ENCODE measurements at regions not wholly inside any gene's neighbourhood (a gene's known extent, or its start where the extent isn't known, plus 50 kb on each side); places are given as distances from the start of the nearest gene placed in this dataset.
"Not testable (repeated sequence)": the region's sequence is repeated elsewhere in the genome, so short reads cannot be mapped to it uniquely, and the experiment has no call there.

DNA sequence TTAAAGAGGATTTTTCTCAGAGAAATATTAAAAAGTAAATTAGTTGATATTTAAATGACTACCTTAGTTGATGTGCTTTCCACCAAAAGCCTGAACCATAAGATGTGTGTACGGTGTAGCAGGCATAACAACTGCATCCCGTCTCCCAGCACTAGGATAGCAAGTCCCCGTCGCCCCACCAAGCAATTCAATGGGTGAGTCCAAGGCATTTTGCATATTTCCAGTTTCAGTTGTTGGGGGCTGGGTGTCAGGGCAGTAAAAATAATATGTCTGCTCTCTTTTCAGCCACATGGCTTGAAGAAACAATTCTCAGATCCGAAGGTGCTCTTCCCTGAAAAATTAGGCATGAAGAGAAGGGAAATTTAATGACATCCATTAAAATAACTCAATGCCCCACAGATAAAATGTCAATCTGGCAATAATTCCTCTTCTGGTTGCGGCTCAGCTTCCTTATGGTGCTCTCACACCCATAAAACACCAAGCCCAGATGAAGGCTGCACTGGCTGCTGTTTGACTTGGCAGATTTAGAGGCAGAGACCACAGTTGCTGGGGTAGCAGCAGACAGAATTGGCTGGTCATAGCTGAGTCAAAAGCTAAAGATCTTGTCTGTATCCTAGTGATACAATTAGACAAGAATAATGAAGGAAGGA, 124.4 kb upstream of the ADCY2 start:
- DNase-seq, result no peak
- no peak overlapping the region for H3K4me3 ChIP-seq (ENCODE audit: insufficient read depth, low read depth, low read length)
- no peaks in the 10 kb centered on the region for H3K27me3 ChIP-seq (ENCODE audit: control insufficient read depth, insufficient read depth, low read length)
- H3K36me3 ChIP-seq (replicated peaks; ENCODE audit: control insufficient read depth, insufficient read depth, low read length), result no peaks in the 10 kb centered on the region; the same call in 1 of the 2 replicates

DNA sequence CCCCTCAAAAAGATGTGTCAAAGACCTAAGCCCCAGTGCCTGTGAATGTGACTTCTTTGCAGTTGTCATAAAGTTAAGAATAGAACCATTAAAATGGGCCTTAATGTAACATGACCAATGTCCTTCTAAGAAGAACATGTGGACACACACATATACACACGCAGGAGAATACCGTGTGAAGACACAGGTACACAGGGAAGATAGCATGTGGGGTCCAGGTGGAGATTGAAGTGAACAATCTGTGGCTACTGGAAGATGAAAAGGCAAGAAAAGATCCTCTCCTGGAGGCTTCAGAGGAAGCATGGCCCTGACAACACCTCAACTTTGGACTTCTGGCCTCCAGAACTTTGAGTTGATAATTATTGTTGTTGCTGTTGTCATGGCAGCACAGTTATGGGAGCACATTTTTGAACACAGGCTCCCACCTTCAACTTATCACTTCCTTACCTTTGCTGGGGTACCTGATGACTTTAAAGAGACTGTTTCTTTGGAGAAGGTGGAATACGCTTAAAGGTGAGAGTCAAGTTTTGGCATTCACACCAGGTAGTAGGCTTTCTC, 123.5 kb upstream of the ADCY2 start:
- Histone ChIP-seq H3K36me3 (replicated peaks; ENCODE audit: control insufficient read depth, insufficient read depth, low read length) (no peaks in the 10 kb centered on the region; the same call in 1 of the 2 replicates), H3K27me3 (ENCODE audit: control insufficient read depth, insufficient read depth, low read length) (no peaks in the 10 kb centered on the region), H3K4me3 (ENCODE audit: insufficient read depth, low read depth, low read length) (no peak overlapping the region)
- no peak for DNase-seq

DNA sequence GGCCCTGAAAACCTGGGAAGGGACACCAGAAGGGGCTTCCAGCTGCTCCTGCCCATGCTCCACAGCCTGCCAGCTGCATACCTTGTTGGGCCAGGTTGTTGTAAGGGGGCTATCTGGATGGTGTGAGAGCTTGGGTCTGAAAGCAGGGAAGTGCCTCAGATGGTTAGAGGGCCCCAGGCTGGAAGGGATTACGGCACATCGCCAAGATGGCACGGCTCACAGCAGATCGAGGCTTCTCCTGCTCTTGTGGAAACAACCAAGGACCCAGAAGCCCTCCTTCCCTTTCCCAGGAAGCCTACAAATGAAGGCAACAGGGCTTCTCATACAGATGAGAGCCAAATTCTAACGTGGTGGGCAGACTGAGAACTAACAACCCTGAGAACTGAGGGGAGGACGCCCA, 121.7 kb upstream of the ADCY2 start:
- no peak for DNase-seq
- no peak overlapping the region for H3K4me3 ChIP-seq (ENCODE audit: insufficient read depth, low read depth, low read length)
- H3K27me3 ChIP-seq (ENCODE audit: control insufficient read depth, insufficient read depth, low read length), result no peaks in the 10 kb centered on the region
- no peaks in the 10 kb centered on the region; the same call in 1 of the 2 replicates for H3K36me3 ChIP-seq (replicated peaks; ENCODE audit: control insufficient read depth, insufficient read depth, low read length)

DNA sequence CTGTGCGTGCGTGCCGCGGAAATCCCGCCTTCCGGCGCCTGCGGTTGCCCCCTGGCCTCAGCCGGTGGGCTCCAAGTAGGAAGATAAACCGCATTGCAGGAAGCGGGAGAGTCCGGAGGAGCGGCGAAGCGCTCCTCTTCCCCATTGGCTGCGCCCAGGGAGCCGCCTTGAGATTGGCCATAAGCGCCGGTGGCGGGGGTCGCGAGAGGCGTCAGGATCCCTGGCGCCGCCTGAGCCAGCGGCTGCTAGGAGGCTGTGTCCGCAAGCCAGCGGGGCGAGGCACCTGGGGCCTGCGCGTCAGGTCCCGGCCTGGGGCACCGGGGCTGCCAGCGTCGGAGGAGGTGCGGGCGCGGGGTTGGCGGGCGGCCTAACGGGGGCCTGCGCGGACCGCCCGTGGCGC, 106.3 kb upstream of the ADCY2 start:
- H3K36me3 ChIP-seq (replicated peaks; ENCODE audit: control insufficient read depth, insufficient read depth, low read length); H3K27me3 ChIP-seq (ENCODE audit: control insufficient read depth, insufficient read depth, low read length); H3K4me3 ChIP-seq (ENCODE audit: insufficient read depth, low read depth, low read length); DNase-seq: not testable (repeated sequence)

DNA sequence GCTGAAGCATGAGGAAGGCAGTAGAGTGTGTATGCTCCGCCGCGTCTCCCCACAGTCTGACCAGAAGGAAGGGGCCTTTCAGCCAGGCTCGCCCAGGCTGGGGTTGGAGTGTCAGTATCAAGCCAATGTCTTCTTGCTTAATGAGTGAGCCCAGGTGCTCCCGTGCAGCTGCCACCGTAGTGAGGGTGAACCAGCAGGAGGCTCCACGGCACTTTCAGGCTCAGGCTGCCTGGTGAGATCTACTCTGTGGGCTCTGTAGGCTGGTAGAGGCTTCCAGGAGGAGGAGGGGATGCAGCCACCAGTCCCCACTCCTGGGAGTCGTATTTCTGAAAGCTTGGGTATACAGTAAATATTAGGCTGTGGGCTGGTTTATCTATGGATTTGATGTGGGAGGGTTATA, 98.1 kb upstream of the ADCY2 start:
- not testable (repeated sequence) for H3K36me3 ChIP-seq (replicated peaks; ENCODE audit: control insufficient read depth, insufficient read depth, low read length); DNase-seq; H3K4me3 ChIP-seq (ENCODE audit: insufficient read depth, low read depth, low read length); H3K27me3 ChIP-seq (ENCODE audit: control insufficient read depth, insufficient read depth, low read length)

DNA sequence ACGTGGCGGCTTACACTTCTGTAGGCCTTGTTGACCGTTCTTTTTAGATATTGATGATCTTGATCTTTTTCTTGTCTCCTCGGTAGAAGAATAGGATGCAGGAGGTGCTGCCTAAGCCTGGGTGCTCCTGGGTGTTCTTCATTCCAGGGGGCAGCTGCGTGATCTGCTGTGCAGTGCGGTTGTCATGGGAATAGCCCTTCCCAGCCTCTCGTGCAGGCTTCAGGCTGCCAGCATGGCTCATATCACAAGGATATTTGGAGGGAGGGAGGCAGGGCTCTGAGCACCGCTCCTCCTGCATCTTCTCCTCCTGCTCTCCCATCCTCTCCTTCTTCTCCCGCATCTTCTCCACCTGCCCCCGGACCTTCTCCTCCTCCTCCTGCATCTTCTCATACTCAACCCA, 96.2 kb upstream of the ADCY2 start:
- DNase-seq; H3K4me3 ChIP-seq (ENCODE audit: insufficient read depth, low read depth, low read length); H3K36me3 ChIP-seq (replicated peaks; ENCODE audit: control insufficient read depth, insufficient read depth, low read length); H3K27me3 ChIP-seq (ENCODE audit: control insufficient read depth, insufficient read depth, low read length): not testable (repeated sequence)

DNA sequence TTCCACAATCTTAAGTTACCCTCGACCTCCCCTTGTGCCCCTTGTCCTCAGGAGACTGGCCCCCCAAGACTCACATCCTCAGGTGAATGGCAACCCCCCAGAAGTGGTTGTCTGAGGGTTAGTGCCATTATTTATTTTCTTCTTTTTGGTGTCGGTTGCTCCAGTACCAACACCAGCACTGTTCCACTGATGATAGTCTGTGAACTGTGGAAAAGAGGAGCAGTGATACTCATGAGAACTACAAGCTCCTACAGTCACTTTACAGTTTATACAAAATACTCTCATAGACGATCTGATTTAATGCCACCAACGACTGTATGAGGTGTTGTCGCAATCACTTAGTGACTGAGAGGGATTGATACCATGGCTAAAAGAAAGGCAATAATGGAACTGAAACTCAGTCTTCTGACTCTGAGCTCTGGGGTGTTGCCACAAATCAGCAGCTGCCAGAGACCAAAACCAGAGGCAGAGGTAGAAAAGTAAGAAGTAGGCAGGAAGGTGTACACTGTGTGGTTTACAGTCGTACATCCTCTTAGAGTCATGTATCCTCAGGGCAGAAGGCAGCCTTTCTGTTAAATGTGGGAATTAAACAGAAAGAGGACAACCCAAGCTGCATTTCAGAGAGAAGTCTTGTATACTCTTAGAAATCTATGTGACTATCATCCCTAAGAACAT, 90.8 kb upstream of the ADCY2 start:
- not testable (repeated sequence) for H3K4me3 ChIP-seq (ENCODE audit: insufficient read depth, low read depth, low read length); H3K36me3 ChIP-seq (replicated peaks; ENCODE audit: control insufficient read depth, insufficient read depth, low read length); H3K27me3 ChIP-seq (ENCODE audit: control insufficient read depth, insufficient read depth, low read length); DNase-seq

DNA sequence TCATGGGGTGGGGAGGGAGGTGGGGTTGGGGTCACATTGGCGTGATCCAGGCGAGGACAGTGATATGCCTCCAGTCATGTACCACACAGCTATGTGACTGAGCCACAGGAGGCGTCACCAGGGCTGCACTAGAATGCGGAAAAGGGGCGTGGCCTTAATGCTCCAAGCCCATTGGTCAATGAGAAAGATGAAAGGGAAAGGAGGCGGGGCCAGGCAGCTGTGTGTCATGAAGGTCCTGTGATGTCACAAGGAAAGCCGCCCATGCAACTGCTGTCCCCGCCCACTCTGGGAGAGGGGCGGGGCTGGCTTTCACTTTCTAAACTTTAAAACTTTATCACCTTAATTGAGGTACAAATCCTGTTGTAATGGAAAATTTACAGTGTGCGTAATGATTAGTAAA, 89.4 kb upstream of the ADCY2 start:
- DNase-seq; H3K4me3 ChIP-seq (ENCODE audit: insufficient read depth, low read depth, low read length); H3K36me3 ChIP-seq (replicated peaks; ENCODE audit: control insufficient read depth, insufficient read depth, low read length); H3K27me3 ChIP-seq (ENCODE audit: control insufficient read depth, insufficient read depth, low read length): not testable (repeated sequence)

DNA sequence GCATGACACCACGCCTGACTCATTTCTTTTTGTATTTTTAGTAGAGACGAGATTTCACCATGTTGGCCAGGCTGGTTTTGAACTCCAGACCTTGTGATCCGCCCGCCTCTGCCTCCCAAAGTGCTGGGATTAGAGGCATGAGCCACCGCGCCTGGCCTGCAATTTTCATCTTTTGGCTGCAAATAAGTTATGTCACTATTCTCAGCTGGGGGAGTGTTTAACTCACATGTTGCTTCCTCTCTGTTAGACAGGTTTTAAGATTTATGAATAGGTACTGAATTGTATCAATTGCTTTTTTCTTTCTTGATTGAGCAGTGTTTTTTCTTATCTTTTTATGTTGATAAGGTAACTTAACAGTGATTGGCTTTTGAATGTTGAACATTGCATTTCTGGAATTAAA, 88.2 kb upstream of the ADCY2 start:
- H3K4me3 ChIP-seq (ENCODE audit: insufficient read depth, low read depth, low read length); H3K27me3 ChIP-seq (ENCODE audit: control insufficient read depth, insufficient read depth, low read length); H3K36me3 ChIP-seq (replicated peaks; ENCODE audit: control insufficient read depth, insufficient read depth, low read length); DNase-seq: not testable (repeated sequence)

DNA sequence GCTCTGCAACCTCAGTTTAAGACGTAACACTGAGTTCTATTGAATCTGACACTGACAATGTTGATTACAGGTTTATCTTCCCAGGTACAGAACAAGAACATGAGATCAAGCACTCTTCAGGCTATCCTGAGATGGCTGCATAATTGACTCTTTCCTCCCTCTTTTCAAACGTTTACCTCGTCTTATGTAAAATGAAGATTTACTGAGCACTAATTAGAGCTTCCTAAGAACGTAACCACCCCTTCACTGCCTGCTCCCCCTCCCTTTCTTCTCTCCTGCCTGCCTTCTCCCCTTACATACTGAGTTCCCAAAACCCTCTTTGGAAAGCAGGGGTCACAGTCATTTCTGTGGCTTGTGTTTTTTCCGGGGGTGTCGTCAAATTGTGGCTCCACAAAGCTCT, 86.2 kb upstream of the ADCY2 start:
- H3K27me3 ChIP-seq (ENCODE audit: control insufficient read depth, insufficient read depth, low read length); H3K36me3 ChIP-seq (replicated peaks; ENCODE audit: control insufficient read depth, insufficient read depth, low read length); H3K4me3 ChIP-seq (ENCODE audit: insufficient read depth, low read depth, low read length); DNase-seq: not testable (repeated sequence)

DNA sequence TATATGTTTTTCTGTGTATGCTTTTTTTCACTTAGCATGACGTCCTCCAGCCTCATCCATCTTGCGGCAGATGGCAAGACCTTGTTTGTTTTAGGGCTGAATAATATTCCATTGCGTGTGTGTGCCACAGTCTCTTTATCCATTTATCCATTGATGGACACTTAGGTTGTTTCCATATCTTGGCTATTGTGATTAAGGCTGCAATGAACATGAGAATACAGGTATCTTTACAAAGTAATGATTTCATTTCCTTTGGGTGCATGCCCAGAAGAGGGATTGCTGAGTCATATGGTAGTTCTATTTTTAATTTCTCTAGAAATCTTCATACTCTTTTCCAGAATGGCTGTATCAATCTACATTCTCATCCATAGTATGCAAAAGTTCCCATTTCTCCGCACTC, 85.3 kb upstream of the ADCY2 start:
- not testable (repeated sequence) for H3K4me3 ChIP-seq (ENCODE audit: insufficient read depth, low read depth, low read length); H3K36me3 ChIP-seq (replicated peaks; ENCODE audit: control insufficient read depth, insufficient read depth, low read length); DNase-seq; H3K27me3 ChIP-seq (ENCODE audit: control insufficient read depth, insufficient read depth, low read length)

DNA sequence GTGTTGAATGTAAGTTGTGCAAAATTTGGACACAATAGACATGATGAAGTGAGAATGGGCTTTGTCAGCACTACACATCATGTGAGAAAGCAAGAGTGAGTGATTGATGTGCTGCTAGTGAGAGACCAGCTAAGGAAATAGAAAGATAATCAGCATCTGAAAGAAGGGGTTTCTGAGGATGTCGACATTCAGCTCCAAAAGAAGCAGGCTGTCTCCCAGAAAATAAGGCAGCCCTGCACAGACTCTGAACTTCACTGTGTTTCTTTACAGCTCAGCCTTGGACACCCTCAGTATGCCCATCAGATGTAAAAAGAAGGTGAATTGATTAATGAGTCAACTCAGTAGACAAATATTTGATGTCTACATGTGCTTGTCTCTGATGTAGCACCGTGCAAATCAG, 80.8 kb upstream of the ADCY2 start:
- Histone ChIP-seq H3K4me3 (ENCODE audit: insufficient read depth, low read depth, low read length) (no peak overlapping the region), H3K36me3 (replicated peaks; ENCODE audit: control insufficient read depth, insufficient read depth, low read length) (no peaks in the 10 kb centered on the region), H3K27me3 (ENCODE audit: control insufficient read depth, insufficient read depth, low read length) (no peaks in the 10 kb centered on the region)
- no peak for DNase-seq

DNA sequence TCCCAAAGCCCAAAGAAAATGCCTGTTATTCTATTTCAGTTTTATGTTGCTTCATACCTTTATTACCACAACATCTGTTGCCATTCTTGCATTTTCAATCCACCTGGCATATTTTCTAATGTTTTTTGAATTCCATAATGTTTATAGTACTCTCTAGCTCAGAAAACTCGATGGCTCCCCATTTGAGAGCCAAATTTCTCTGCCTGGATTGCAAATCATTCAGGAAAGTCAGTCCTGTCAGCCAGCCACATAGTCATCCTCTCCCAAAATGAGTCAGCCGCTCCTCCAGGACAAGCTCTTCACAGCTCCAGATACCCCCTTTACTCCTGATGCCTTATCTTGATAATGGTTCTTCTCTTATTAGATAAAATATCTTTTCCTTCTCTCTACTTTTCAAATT, 78.2 kb upstream of the ADCY2 start:
- no peak for DNase-seq
- H3K4me3 ChIP-seq (ENCODE audit: insufficient read depth, low read depth, low read length), result no peak overlapping the region
- no peaks in the 10 kb centered on the region for H3K27me3 ChIP-seq (ENCODE audit: control insufficient read depth, insufficient read depth, low read length)
- H3K36me3 ChIP-seq (replicated peaks; ENCODE audit: control insufficient read depth, insufficient read depth, low read length), result no peaks in the 10 kb centered on the region

DNA sequence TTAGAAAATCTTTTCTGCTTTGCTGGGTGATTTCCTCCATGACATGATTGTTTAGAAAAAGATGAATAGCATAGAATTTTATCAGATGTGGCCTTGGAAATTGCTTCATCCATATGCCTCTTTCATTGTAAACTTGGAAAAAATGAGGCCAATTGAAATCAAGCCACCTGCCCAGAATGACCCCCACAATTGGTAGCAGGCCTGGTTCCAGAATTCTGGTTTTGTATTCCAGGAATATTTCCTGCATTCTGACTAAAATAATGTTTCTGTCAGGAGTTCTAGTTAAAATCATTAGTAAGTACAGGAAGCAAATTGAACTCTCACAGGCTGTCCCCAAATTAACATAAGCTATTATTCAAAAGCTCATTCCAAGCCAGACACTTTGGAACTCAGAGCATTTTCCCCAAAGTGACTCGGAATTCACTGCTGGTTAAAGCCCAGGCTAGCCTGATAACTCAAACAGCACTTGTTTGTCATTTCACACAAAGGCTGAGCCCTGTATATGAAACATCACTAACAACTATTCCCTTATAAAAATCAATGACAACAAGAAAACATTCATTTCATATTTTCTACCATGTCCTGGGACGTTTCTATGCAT, 75.1 kb upstream of the ADCY2 start:
- H3K36me3 ChIP-seq (replicated peaks; ENCODE audit: control insufficient read depth, insufficient read depth, low read length), result no peaks in the 10 kb centered on the region
- H3K4me3 ChIP-seq (ENCODE audit: insufficient read depth, low read depth, low read length), result no peak overlapping the region
- no peaks in the 10 kb centered on the region for H3K27me3 ChIP-seq (ENCODE audit: control insufficient read depth, insufficient read depth, low read length)
- no peak for DNase-seq

DNA sequence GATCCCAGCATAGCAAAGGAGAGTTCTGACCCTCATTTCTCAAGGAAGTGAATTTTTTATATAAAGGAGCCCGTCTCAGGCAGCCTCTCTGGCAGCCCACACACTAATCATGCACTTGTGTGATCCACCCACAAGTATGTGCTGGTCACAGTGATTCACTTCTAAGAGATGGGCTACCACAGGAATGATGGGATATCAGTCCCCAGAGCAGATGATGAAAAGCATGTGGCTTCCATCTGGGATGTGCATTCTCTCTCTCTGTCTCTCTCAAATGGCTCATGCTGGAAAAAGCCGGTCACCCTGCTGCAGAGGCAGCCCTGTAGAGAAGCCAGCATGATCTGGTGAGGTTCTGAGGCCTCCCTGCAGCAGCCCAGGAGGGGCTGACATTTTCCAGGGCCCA, 74.2 kb upstream of the ADCY2 start:
- no peak overlapping the region for H3K4me3 ChIP-seq (ENCODE audit: insufficient read depth, low read depth, low read length)
- no peaks in the 10 kb centered on the region for H3K27me3 ChIP-seq (ENCODE audit: control insufficient read depth, insufficient read depth, low read length)
- no peak for DNase-seq
- no peaks in the 10 kb centered on the region for H3K36me3 ChIP-seq (replicated peaks; ENCODE audit: control insufficient read depth, insufficient read depth, low read length)

Data from H7 (cell line).